Fibroblast of the aortic adventitia (primary cell): ENCODE measurements at regions not wholly inside any gene's neighbourhood (a gene's known extent, or its start where the extent isn't known, plus 50 kb on each side); places are given as distances from the start of the nearest gene placed in this dataset.

Experiments
- DNase-seq: peaks from one replicate; pipeline ENCODE4 v3.0.0-alpha.2; 2010; ENCODE audit warnings: low read depth
- H3K4me3 ChIP-seq: 2 replicates; pipeline ENCODE4 v1.5.1; 2011; ENCODE audit warnings: low read depth, mild to moderate bottlenecking, control low read depth, low read length, moderate library complexity
- TF ChIP-seq, protein P1 (sequence below): IDR thresholded peaks from 2 replicates; pipeline ENCODE4 v1.5.1; 2011; ENCODE audit warnings: mild to moderate bottlenecking, low read length, control low read depth, inconsistent platforms; ENCODE audit not compliant: insufficient read depth

DNA sequence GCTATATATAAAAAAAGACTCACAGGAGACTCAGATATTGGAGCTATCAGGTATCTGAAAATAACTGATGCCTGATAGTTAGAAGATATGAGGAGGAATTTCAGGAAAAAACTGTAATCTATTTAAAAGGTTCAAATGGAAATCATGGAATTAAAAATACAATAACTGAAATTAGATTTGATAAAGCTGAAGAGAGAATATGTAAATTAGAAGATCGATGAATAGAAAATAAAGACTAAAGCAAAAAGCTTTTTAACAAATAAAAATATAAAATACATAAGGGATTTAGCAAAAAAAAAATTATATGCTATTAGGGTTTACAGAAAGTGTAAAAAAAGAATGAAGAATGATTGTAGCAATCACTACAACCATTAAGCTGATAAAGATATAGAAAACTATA lies 679.8 kb upstream of the LMCD1 start:
- no peak overlapping the region for H3K4me3 ChIP-seq
- TF ChIP-seq, protein P1, sequence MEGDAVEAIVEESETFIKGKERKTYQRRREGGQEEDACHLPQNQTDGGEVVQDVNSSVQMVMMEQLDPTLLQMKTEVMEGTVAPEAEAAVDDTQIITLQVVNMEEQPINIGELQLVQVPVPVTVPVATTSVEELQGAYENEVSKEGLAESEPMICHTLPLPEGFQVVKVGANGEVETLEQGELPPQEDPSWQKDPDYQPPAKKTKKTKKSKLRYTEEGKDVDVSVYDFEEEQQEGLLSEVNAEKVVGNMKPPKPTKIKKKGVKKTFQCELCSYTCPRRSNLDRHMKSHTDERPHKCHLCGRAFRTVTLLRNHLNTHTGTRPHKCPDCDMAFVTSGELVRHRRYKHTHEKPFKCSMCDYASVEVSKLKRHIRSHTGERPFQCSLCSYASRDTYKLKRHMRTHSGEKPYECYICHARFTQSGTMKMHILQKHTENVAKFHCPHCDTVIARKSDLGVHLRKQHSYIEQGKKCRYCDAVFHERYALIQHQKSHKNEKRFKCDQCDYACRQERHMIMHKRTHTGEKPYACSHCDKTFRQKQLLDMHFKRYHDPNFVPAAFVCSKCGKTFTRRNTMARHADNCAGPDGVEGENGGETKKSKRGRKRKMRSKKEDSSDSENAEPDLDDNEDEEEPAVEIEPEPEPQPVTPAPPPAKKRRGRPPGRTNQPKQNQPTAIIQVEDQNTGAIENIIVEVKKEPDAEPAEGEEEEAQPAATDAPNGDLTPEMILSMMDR: no peak
- no peak for DNase-seq

DNA sequence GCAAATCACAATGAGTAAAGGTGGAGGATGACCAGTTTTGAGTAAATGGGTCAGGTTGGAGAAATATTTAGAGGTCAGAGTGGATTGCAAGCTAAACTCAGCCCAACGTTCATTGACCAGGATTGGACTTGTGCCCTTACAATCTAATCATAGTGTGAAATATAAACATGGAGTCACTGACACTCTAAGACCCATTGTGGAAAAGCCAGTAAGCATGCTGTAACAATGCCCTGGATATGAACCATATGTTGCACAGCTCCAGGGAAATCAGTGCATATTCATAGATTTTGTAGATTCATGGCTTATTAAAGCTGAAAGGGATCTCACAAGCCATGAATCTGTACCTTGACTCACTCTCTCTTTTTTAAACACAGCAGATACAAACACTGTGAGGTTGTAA lies 660.2 kb upstream of the LMCD1 start:
- no peak overlapping the region for H3K4me3 ChIP-seq
- TF ChIP-seq, protein P1: no peak
- DNase-seq: peak; percentile 10

DNA sequence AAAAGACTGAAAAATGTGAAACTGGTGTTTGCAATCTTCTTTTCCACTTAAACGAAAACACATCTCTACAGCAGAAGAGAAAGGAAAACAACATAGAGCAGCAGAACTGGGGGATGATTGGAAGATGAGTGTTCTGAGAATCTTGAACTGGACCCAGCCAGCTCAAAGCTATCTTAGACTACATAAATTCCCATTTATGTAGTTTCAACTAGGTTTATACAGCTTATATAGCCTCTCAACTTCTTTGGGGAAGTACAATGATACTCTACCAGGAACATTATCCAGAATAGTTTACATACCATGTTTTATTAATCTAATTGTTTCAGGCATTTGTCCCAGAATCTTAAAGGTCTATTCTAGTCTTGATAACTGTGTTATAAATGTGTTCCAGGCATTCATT lies 658.2 kb upstream of the LMCD1 start:
- no peak for DNase-seq
- TF ChIP-seq, protein P1: no peak
- no peak overlapping the region for H3K4me3 ChIP-seq

DNA sequence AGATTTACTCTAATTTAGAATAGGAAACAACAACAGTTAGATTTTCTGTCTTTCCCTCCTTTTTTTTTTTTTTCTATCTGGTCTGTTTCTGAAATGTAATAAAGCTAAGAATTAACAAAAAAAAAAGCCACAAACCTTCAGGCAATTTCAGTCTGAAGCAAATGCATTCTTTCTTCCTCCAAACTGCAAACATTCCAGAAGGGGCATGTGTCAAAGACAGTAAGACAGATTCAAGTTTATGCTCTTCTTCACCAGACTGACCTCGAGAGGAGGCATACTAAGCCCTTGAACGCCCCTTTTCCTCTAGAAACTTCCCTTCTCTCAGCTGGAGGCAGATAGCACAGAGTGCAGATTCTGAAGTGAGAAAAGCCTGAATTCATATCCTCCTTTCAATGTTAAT lies 654.6 kb upstream of the LMCD1 start:
- no peak for DNase-seq

DNA sequence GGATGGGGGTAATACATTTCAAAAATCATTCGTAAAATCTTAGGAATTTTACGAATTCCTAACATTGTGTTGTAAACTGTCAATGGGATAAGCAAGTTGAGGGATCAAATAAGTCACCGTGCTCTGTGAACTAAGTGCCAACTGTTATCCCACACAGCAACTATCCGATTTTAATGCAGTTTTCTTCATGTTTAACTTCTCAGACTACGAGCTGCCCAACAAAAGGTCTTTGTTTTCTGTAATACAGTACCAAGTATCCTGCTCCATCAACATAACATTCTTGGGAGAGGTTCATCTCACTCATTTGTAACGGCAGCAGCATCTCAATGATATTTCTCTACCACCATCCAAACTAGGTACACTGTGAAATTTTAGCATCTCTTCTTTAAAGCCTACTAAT lies 654.1 kb upstream of the LMCD1 start:
- H3K4me3 ChIP-seq: no peak overlapping the region
- DNase-seq: no peak
- TF ChIP-seq, protein P1: no peak

More for the DNA sequence above, 654.6 kb upstream of the LMCD1 start:
- TF ChIP-seq, protein P1: no peak
- no peak overlapping the region for H3K4me3 ChIP-seq

DNA sequence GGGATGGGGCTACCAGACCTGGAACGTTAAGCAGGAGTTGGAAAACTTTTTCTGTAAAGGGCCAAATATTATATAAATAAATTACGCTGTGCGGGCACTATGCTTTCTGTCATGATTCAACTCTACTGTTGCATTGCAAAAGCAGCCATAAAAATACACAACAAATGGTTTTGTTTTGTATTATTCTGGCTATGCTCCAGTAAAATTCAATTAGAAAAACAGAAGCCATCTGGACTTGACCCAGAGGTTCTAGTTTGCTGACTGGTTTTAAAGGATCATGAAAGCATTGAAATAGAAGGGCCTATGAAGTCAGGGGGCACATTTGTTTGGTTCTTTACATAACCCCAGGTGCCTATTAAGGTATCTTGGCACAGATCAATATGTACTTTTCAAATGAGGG lies 647.4 kb upstream of the LMCD1 start:
- H3K4me3 ChIP-seq: no peak overlapping the region
- TF ChIP-seq, protein P1: no peak
- no peak for DNase-seq

DNA sequence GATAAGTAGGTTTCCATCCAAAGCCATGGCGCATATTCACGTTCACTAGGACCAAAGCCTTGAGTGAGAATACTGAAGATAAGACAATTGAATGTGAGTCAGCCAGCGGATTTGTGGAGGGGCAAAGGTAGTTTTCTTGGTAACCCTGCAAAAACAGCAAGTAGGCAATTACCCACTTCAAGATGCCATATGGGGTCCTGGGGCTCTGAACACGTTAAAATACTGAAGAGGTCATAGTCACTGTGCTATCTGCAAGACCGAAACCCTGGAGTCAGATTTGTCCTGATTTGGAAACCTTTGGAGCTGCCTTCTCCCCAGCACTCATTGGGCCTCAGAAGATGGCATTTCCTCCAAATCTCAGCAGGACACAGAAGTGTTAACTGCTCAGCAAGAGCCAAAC lies 646.9 kb upstream of the LMCD1 start:
- DNase-seq: no peak
- no peak overlapping the region for H3K4me3 ChIP-seq
- TF ChIP-seq, protein P1: no peak
